Superior temporal gyrus (tissue), 1 donor: ENCODE measurements at regions not wholly inside any gene's neighbourhood (a gene's known extent, or its start where the extent isn't known, plus 50 kb on each side); places are given as distances from the start of the nearest gene placed in this dataset.
A peak's percentile ranks its signal among the peaks of the same experiment; 100 is the strongest.
"Not testable (repeated sequence)": the region's sequence is repeated elsewhere in the genome, so short reads cannot be mapped to it uniquely, and the experiment has no call there.

Source experiments
- DNase-seq: peaks from one replicate; pipeline ENCODE4 v3.0.0-alpha.2; 2016; ENCODE audit errors: extremely low spot score

- DNase-seq: no peak
Observed at GRCh38 chr3:157920822-157921700, 185.2 kb downstream of the SHOX2 start.

GRCh38 chr3:157919319-157919887 lies 186.8 kb downstream of the SHOX2 start:
- DNase-seq: no peak

- DNase-seq: no peak
Observed at GRCh38 chr3:157918402-157918801, 187.8 kb downstream of the SHOX2 start.

- no peak for DNase-seq
Observed at GRCh38 chr3:157916672-157917071, 189.5 kb downstream of the SHOX2 start.

- DNase-seq: no peak
Observed at GRCh38 chr3:157914882-157915281, 191.3 kb downstream of the SHOX2 start.

- DNase-seq: no peak
Observed at GRCh38 chr3:157913741-157914150, 192.5 kb downstream of the SHOX2 start.

- no peak for DNase-seq
Observed at GRCh38 chr3:157912514-157913451, 193.4 kb downstream of the SHOX2 start.

- no peak for DNase-seq
Observed at GRCh38 chr3:157906627-157907026, 199.6 kb downstream of the SHOX2 start.

GRCh38 chr3:157905885-157906284 lies 200.3 kb downstream of the SHOX2 start:
- no peak for DNase-seq

- not testable (repeated sequence) for DNase-seq
Observed at GRCh38 chr3:157902680-157903079, 203.5 kb downstream of the SHOX2 start.

- DNase-seq: no peak
Observed at GRCh38 chr3:157888040-157888439, 218.2 kb downstream of the SHOX2 start.

- DNase-seq: no peak
Observed at GRCh38 chr3:157876556-157876955, 229.7 kb downstream of the SHOX2 start.

GRCh38 chr3:157872902-157873301 lies 233.3 kb downstream of the SHOX2 start:
- no peak for DNase-seq

- no peak for DNase-seq
Observed at GRCh38 chr3:157871838-157872460, 234.3 kb downstream of the SHOX2 start.

- DNase-seq: no peak
Observed at GRCh38 chr3:157871248-157871647, 235.0 kb downstream of the SHOX2 start.

GRCh38 chr3:157868946-157869345 lies 237.3 kb downstream of the SHOX2 start:
- no peak for DNase-seq

- DNase-seq: peak; percentile 43
Observed at GRCh38 chr3:157868196-157868595, 238.0 kb downstream of the SHOX2 start.

- DNase-seq: no peak
Observed at GRCh38 chr3:157865352-157866000, 240.7 kb downstream of the SHOX2 start.

- DNase-seq: no peak
Observed at GRCh38 chr3:157861076-157861765, 245.0 kb downstream of the SHOX2 start.

- no peak for DNase-seq
Observed at GRCh38 chr3:157859541-157859940, 246.7 kb downstream of the SHOX2 start.

- DNase-seq: no peak
Observed at GRCh38 chr3:157858821-157859220, 247.4 kb downstream of the SHOX2 start.
